ENCODE measurements at regions not wholly inside any gene's neighbourhood (a gene's known extent, or its start where the extent isn't known, plus 50 kb on each side); places are given as distances from the start of the nearest gene placed in this dataset.
"Not testable (repeated sequence)": the region's sequence is repeated elsewhere in the genome, so short reads cannot be mapped to it uniquely, and the experiment has no call there.

DNA sequence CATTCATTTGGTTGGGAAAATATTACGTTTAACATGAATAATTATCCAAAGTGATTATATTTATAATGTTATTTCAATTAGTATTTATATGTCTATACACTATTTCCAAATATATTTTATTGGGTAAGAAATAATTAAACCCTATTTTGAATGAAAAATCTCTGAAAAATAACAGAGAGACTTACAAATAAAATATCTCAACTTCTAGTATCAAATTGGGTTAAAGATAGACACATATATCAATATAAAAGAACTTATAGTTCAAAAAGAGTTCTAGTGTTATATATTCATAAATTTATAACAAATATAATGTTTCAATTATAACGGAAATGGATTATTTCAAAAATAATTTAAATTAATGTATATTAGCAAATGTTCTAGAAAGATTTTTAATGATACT lies 482.6 kb upstream of the PCDH20 start:
- DNase-seq: no peak
- H3K4me1 ChIP-seq (ENCODE audit: control insufficient read depth, insufficient read depth, low read length, poor library complexity, severe bottlenecking): no peaks in the 10 kb centered on the region

DNA sequence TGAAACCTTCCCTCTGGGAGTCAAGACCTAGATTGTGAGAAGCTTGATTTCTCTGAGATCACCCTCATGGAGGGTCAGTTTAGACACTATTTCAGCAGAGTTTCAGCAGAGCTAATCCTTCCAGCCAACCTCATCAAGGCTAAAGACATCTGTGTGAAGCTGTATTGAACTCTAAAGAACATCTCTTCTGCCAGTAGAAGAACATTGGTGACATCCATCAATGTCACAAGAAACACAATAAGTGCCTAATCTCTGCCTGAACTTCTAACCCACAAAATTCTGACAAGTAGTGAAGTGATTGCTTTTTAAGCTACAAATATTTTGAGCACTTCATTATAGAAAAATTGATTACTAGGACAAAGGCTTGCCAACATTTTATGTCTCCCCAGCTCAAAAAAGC lies 475.8 kb upstream of the PCDH20 start:
- no peak for DNase-seq
- Histone ChIP-seq H3K4me3 (ENCODE audit: insufficient read depth, low read depth, low read length, poor library complexity, severe bottlenecking) (no peak overlapping the region), H3K27ac (ENCODE audit: insufficient read depth, low read length, poor library complexity, severe bottlenecking) (no peak overlapping the region), H3K27me3 (replicated peaks; ENCODE audit: control insufficient read depth, insufficient read depth, low read length, poor library complexity, severe bottlenecking) (no peaks in the 10 kb centered on the region), H3K9me3 (ENCODE audit: control insufficient read depth, low read length) (no peaks in the 10 kb centered on the region), H3K36me3 (ENCODE audit: control insufficient read depth, insufficient read depth, low read length) (no peaks in the 10 kb centered on the region), H3K4me1 (ENCODE audit: control insufficient read depth, insufficient read depth, low read length, poor library complexity, severe bottlenecking) (no peaks in the 10 kb centered on the region)

More for the DNA sequence above, 482.6 kb upstream of the PCDH20 start:
- Histone ChIP-seq H3K9me3 (ENCODE audit: control insufficient read depth, low read length) (no peaks in the 10 kb centered on the region), H3K27ac (ENCODE audit: insufficient read depth, low read length, poor library complexity, severe bottlenecking) (no peak overlapping the region), H3K27me3 (replicated peaks; ENCODE audit: control insufficient read depth, insufficient read depth, low read length, poor library complexity, severe bottlenecking) (no peaks in the 10 kb centered on the region), H3K4me3 (ENCODE audit: insufficient read depth, low read depth, low read length, poor library complexity, severe bottlenecking) (no peak overlapping the region), H3K36me3 (ENCODE audit: control insufficient read depth, insufficient read depth, low read length) (no peaks in the 10 kb centered on the region)

DNA sequence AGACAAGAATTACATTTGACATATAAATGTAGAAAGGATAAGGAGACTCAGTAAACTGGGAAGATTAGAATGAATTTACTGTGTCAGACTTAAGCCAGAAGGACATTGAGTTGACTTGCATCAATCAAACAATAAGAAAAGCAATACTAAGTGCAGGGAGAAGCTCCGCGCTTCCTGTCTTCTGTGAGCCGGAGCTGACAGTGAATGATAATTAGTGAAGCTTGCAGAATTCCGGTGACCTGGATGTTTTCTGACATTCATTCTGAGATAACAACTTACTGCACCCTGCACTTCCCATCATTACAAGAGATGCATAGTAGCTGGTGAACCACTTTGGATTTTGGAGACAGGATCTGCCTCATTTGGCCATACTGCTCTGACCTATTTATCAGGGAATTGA lies 469.2 kb upstream of the PCDH20 start:
- no peak for DNase-seq
- Histone ChIP-seq H3K4me1 (ENCODE audit: control insufficient read depth, insufficient read depth, low read length, poor library complexity, severe bottlenecking) (no peaks in the 10 kb centered on the region), H3K27ac (ENCODE audit: insufficient read depth, low read length, poor library complexity, severe bottlenecking) (no peak overlapping the region), H3K9me3 (ENCODE audit: control insufficient read depth, low read length) (no peaks in the 10 kb centered on the region), H3K4me3 (ENCODE audit: insufficient read depth, low read depth, low read length, poor library complexity, severe bottlenecking) (no peak overlapping the region), H3K36me3 (ENCODE audit: control insufficient read depth, insufficient read depth, low read length) (no peaks in the 10 kb centered on the region), H3K27me3 (replicated peaks; ENCODE audit: control insufficient read depth, insufficient read depth, low read length, poor library complexity, severe bottlenecking) (no peaks in the 10 kb centered on the region)

DNA sequence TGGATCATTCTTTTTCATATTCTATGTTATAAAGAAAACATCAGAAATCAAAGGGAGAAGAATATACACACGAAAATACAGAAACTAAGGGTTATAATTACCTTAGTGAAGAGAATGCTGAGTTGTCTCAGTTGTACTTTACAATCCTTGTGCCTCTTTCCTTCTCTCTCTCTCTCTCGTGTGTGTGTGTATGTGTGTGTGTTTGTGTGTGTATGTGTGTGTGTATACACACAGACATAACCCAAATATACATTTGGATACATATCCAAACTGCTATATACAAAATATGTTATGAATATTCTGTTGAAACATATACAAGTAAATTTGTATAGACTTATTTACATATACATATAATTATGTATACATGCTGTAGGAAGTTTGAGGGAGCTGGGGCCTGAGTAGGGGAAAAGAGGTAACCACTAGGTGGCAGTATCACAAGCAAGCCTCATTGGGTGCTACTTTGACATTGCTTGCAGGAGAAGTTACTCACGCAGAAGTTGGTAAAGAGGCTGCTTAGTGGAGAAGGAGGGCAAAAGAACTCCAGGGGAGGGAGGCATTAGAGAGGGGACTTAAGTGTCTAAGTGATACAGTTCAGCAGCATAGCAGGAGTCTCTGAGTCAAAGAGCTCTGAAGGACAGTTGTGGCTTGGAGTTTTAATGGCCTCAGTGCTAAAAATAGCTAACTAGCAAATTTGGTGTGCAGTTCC lies 465.1 kb upstream of the PCDH20 start:
- DNase-seq: no peak
- no peaks in the 10 kb centered on the region for H3K9me3 ChIP-seq (ENCODE audit: control insufficient read depth, low read length)
- no peaks in the 10 kb centered on the region for H3K36me3 ChIP-seq (ENCODE audit: control insufficient read depth, insufficient read depth, low read length)
- H3K4me3 ChIP-seq (ENCODE audit: insufficient read depth, low read depth, low read length, poor library complexity, severe bottlenecking): no peak overlapping the region
- H3K4me1 ChIP-seq (ENCODE audit: control insufficient read depth, insufficient read depth, low read length, poor library complexity, severe bottlenecking): no peaks in the 10 kb centered on the region
- H3K27me3 ChIP-seq (replicated peaks; ENCODE audit: control insufficient read depth, insufficient read depth, low read length, poor library complexity, severe bottlenecking): no peaks in the 10 kb centered on the region
- H3K27ac ChIP-seq (ENCODE audit: insufficient read depth, low read length, poor library complexity, severe bottlenecking): no peak overlapping the region

DNA sequence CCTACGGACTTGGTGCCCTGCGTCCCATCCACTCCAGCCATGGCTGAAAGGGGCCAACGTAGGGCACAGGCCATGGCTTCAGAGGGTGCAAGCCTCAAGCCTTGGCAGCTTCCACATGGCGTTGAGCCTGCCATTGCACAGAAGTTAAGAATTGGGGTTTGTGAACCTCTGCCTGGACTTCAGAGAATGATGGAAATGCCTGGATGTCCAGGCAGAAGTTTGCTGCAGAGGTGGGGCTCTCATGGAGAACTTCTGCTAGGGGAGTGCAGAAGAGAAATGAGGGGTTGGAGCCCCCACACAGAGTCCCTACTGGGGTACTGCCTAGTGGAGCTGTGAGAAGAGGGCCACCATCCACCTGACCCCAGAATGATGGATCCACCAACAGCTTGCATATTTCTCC lies 462.9 kb upstream of the PCDH20 start:
- not testable (repeated sequence) for DNase-seq; H3K36me3 ChIP-seq (ENCODE audit: control insufficient read depth, insufficient read depth, low read length); H3K27me3 ChIP-seq (replicated peaks; ENCODE audit: control insufficient read depth, insufficient read depth, low read length, poor library complexity, severe bottlenecking); H3K4me1 ChIP-seq (ENCODE audit: control insufficient read depth, insufficient read depth, low read length, poor library complexity, severe bottlenecking); H3K27ac ChIP-seq (ENCODE audit: insufficient read depth, low read length, poor library complexity, severe bottlenecking); H3K9me3 ChIP-seq (ENCODE audit: control insufficient read depth, low read length); H3K4me3 ChIP-seq (ENCODE audit: insufficient read depth, low read depth, low read length, poor library complexity, severe bottlenecking)

DNA sequence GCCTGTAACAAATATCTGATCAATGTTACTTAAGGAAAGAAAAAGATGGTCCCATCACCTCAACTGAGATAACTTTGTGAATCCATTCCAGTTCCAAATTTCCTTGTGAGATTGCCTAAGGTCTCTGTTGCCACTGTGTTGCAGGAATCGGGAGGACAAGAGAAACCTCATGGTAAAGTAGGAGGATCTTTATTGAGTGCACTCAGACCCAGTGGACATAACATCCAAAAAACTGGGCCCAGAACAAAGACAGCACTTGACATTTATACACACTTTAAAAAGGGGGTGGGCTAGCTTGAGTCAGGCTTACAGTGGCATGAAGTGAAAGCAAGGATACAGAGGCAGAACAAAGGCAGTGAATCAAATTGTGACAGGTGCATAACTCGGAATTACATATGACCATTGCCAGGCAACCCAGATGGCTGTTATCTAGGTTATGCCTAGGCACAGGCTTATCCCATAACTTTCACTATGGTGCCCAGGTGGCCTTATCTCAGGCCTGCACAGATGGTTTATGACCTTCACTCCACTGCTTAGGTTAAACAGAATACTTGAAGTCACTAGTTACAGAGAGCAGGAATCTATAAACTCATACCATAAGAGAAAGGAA lies 459.4 kb upstream of the PCDH20 start:
- H3K4me3 ChIP-seq (ENCODE audit: insufficient read depth, low read depth, low read length, poor library complexity, severe bottlenecking): no peak overlapping the region
- H3K9me3 ChIP-seq (ENCODE audit: control insufficient read depth, low read length): peaks cover 4% of the 10 kb centered on the region
- no peaks in the 10 kb centered on the region for H3K27me3 ChIP-seq (replicated peaks; ENCODE audit: control insufficient read depth, insufficient read depth, low read length, poor library complexity, severe bottlenecking)
- no peaks in the 10 kb centered on the region for H3K4me1 ChIP-seq (ENCODE audit: control insufficient read depth, insufficient read depth, low read length, poor library complexity, severe bottlenecking)
- no peak for DNase-seq
- H3K27ac ChIP-seq (ENCODE audit: insufficient read depth, low read length, poor library complexity, severe bottlenecking): no peak overlapping the region
- no peaks in the 10 kb centered on the region for H3K36me3 ChIP-seq (ENCODE audit: control insufficient read depth, insufficient read depth, low read length)

DNA sequence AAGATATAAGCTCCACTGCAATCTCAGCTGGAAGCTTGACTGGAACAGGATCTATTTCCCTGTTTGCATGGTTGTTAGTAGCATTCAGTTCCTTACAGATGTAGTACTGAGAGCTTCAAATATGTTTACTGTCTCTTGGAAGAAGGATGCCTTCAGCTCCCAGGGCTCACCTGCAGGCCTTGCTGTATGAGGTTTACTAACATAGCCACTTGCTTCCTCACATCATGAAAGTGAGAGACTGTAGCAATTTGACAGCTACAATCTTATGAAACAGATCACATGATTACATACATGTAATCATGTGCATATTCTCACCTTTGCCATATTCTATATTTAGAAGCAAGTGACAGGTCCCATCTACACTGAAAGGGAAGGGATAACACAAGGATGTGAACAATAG lies 458.1 kb upstream of the PCDH20 start:
- Histone ChIP-seq H3K27ac (ENCODE audit: insufficient read depth, low read length, poor library complexity, severe bottlenecking) (no peak overlapping the region), H3K4me3 (ENCODE audit: insufficient read depth, low read depth, low read length, poor library complexity, severe bottlenecking) (no peak overlapping the region), H3K9me3 (ENCODE audit: control insufficient read depth, low read length) (peaks cover 4% of the 10 kb centered on the region), H3K4me1 (ENCODE audit: control insufficient read depth, insufficient read depth, low read length, poor library complexity, severe bottlenecking) (no peaks in the 10 kb centered on the region), H3K36me3 (ENCODE audit: control insufficient read depth, insufficient read depth, low read length) (no peaks in the 10 kb centered on the region), H3K27me3 (replicated peaks; ENCODE audit: control insufficient read depth, insufficient read depth, low read length, poor library complexity, severe bottlenecking) (no peaks in the 10 kb centered on the region)
- DNase-seq: no peak

DNA sequence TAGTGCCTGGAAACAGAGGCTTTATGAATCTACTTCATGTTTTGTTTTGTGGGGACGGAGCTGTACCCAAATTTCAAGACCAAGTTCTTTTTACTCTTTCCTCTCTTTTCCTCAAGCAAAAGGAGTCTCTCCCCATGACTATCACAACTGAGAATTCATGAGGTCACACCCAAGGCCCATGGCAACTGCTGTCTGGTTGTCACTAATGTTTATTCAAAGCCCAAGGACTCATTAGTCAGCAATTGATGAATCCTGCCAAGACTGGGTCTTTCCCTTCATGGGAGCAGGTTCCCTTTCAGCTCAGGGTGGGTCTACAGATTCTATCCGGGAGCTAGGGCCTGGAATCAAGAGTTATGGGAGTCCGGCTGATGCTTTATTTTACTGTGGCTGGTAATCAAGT lies 441.5 kb upstream of the PCDH20 start:
- Histone ChIP-seq H3K9me3 (ENCODE audit: control insufficient read depth, low read length) (no peaks in the 10 kb centered on the region), H3K27me3 (replicated peaks; ENCODE audit: control insufficient read depth, insufficient read depth, low read length, poor library complexity, severe bottlenecking) (no peaks in the 10 kb centered on the region), H3K4me1 (ENCODE audit: control insufficient read depth, insufficient read depth, low read length, poor library complexity, severe bottlenecking) (no peaks in the 10 kb centered on the region), H3K27ac (ENCODE audit: insufficient read depth, low read length, poor library complexity, severe bottlenecking) (no peak overlapping the region), H3K36me3 (ENCODE audit: control insufficient read depth, insufficient read depth, low read length) (no peaks in the 10 kb centered on the region), H3K4me3 (ENCODE audit: insufficient read depth, low read depth, low read length, poor library complexity, severe bottlenecking) (no peak overlapping the region)
- DNase-seq: no peak

DNA sequence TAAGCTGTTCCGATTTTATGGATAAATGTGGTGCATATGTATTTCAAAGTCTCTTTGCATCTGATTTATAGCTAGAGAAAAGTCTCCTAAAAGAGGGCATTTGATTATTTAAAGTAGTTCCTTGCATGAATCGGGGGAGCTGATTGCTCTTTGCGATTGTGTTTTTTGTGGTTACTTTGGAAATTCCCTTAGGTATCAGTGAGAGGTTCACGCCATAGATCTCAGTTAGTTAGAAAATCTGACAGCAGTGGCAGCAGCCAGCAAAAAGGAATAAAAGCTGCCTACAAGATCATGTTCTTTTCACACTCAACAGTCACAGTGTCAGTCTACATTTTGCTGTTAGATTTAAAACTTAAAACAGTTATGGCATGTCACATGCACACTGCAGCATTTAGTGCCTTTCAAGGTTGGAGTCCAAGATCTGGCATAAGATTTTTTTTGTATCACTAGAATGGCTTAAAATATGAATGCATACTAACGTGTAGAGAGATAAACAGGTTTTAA lies 436.5 kb upstream of the PCDH20 start:
- H3K9me3 ChIP-seq (ENCODE audit: control insufficient read depth, low read length): no peaks in the 10 kb centered on the region
- no peak overlapping the region for H3K4me3 ChIP-seq (ENCODE audit: insufficient read depth, low read depth, low read length, poor library complexity, severe bottlenecking)
- no peaks in the 10 kb centered on the region for H3K27me3 ChIP-seq (replicated peaks; ENCODE audit: control insufficient read depth, insufficient read depth, low read length, poor library complexity, severe bottlenecking)
- H3K4me1 ChIP-seq (ENCODE audit: control insufficient read depth, insufficient read depth, low read length, poor library complexity, severe bottlenecking): no peaks in the 10 kb centered on the region
- no peak overlapping the region for H3K27ac ChIP-seq (ENCODE audit: insufficient read depth, low read length, poor library complexity, severe bottlenecking)
- no peaks in the 10 kb centered on the region for H3K36me3 ChIP-seq (ENCODE audit: control insufficient read depth, insufficient read depth, low read length)
- no peak for DNase-seq

DNA sequence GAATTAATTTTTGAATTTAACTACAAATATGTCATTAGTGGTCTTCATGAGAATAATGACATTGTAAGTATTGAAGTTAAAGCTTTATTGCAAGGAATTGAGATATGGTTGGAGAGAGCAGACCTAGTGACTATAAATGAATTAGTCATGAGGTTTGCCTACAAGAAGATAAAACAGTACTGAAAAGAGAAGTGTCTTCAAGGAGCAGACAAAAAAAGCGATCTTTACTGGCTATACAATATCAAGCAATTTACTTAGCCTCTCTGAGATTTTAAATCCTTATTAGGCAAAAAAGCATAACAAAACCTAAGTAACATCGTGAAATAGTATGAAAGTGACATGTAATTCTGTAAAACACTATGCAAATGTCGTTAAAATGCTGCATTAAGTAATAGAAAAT lies 435.1 kb upstream of the PCDH20 start:
- Histone ChIP-seq H3K27me3 (replicated peaks; ENCODE audit: control insufficient read depth, insufficient read depth, low read length, poor library complexity, severe bottlenecking) (no peaks in the 10 kb centered on the region), H3K36me3 (ENCODE audit: control insufficient read depth, insufficient read depth, low read length) (no peaks in the 10 kb centered on the region), H3K27ac (ENCODE audit: insufficient read depth, low read length, poor library complexity, severe bottlenecking) (no peak overlapping the region), H3K4me3 (ENCODE audit: insufficient read depth, low read depth, low read length, poor library complexity, severe bottlenecking) (no peak overlapping the region), H3K9me3 (ENCODE audit: control insufficient read depth, low read length) (no peaks in the 10 kb centered on the region), H3K4me1 (ENCODE audit: control insufficient read depth, insufficient read depth, low read length, poor library complexity, severe bottlenecking) (no peaks in the 10 kb centered on the region)
- DNase-seq: no peak

All from effector memory CD4-positive, alpha-beta T cell (primary cell).